Keratinocyte (primary cell): ENCODE measurements at regions not wholly inside any gene's neighbourhood (a gene's known extent, or its start where the extent isn't known, plus 50 kb on each side); places are given as distances from the start of the nearest gene placed in this dataset.

ENCODE experiments used
- DNase-seq: peaks from one replicate; pipeline ENCODE4 v3.0.0-alpha.2; 2011; ENCODE audit warnings: low read depth, missing footprints, low spot score
- FAIRE-seq: peaks from 2 replicates; lab custom pipeline; 2011; peaks lifted over from hg19 to GRCh38; lab: Jason Lieb, UNC
- H2AFZ ChIP-seq: 2 replicates; pipeline ENCODE4 v1.6.0; 2012; ENCODE audit warnings: low read length, control low read depth, inconsistent platforms; ENCODE audit not compliant: control insufficient read depth
- H3K27ac ChIP-seq: 2 replicates; pipeline ENCODE4 v1.5.1; 2011; ENCODE audit warnings: low read length; ENCODE audit not compliant: control insufficient read depth, insufficient read depth
- H3K27me3 ChIP-seq: 3 replicates; pipeline ENCODE4 v1.6.0; 2011; ENCODE audit warnings: low read length; ENCODE audit not compliant: control insufficient read depth, insufficient read depth; ENCODE audit errors: extremely low read depth
- H3K36me3 ChIP-seq, 2 experiments: 2 replicates in 1 of 2; 3 replicates in 1 of 2; pipeline ENCODE4 v1.5.1; 2011; ENCODE audit warnings: low read length in 2 of 2, mild to moderate bottlenecking in 1 of 2; ENCODE audit not compliant: control insufficient read depth in 2 of 2, insufficient read depth in 2 of 2; ENCODE audit errors: extremely low read depth in 1 of 2
- H3K4me1 ChIP-seq: 3 replicates; pipeline ENCODE4 v1.5.1; 2011; ENCODE audit warnings: low read length; ENCODE audit not compliant: control insufficient read depth, insufficient read depth; ENCODE audit errors: extremely low read depth
- H3K4me2 ChIP-seq: 3 replicates; pipeline ENCODE4 v1.6.0; 2011; ENCODE audit warnings: low read depth, low read length; ENCODE audit not compliant: control insufficient read depth, insufficient read depth; ENCODE audit errors: extremely low read depth
- H3K4me3 ChIP-seq, 3 experiments: fragments of 200-600 bp in 1 of 3; sonication (generic) in 1 of 3; 2 replicates in 2 of 3; 3 replicates in 1 of 3; pipeline ENCODE4 v1.5.1; 2011 to 2016; ENCODE audit warnings: low read length in 3 of 3, mild to moderate bottlenecking in 3 of 3, control low read depth in 2 of 3, inconsistent platforms in 1 of 3, low read depth in 1 of 3, mixed read lengths in 1 of 3, mixed run types in 1 of 3, moderate library complexity in 1 of 3; ENCODE audit not compliant: control insufficient read depth in 2 of 3, insufficient read depth in 2 of 3; ENCODE audit errors: extremely low read depth in 1 of 3
- H3K79me2 ChIP-seq: 2 replicates; pipeline ENCODE4 v1.6.0; 2012; ENCODE audit warnings: low read length; ENCODE audit not compliant: control insufficient read depth, insufficient read depth
- H3K9ac ChIP-seq: 3 replicates; pipeline ENCODE4 v1.6.0; 2011; ENCODE audit warnings: low read length; ENCODE audit not compliant: control insufficient read depth, insufficient read depth; ENCODE audit errors: extremely low read depth
- H3K9me1 ChIP-seq: 3 replicates; pipeline ENCODE4 v1.6.0; 2011; ENCODE audit warnings: low read length; ENCODE audit not compliant: control insufficient read depth, insufficient read depth; ENCODE audit errors: extremely low read depth
- H3K9me3 ChIP-seq: 2 replicates; pipeline ENCODE4 v1.5.1; 2012; ENCODE audit warnings: low read depth, low read length; ENCODE audit not compliant: control insufficient read depth
- H4K20me1 ChIP-seq: 3 replicates; pipeline ENCODE4 v1.6.0; 2011; ENCODE audit warnings: low read length; ENCODE audit not compliant: control insufficient read depth, insufficient read depth; ENCODE audit errors: extremely low read depth
- EZH2 ChIP-seq: IDR thresholded peaks from one replicate; pipeline ENCODE4 v1.6.1; 2012; ENCODE audit warnings: inconsistent platforms, mild to moderate bottlenecking, low read length, moderate library complexity
- dilution Hi-C: fragments of 300-500 bp; cut with MboI; formaldehyde crosslinking; loops from one replicate; pipeline ENCODE4 v1.7.0; 2020; ENCODE audit warnings: low sequenced_read_pairs; ENCODE audit not compliant: extremely low pct_ligation_motif_present
- TF ChIP-seq, protein P1 (sequence below), 3 experiments: IDR thresholded peaks in 1 of 3; conservative IDR thresholded peaks in 1 of 3; optimal IDR thresholded peaks in 1 of 3; 2 replicates in 2 of 3; 3 replicates in 1 of 3; pipeline versions ENCODE3 to v1.5.1; 2011; ENCODE audit warnings: low read length in 3 of 3, mild to moderate bottlenecking in 3 of 3, moderate library complexity in 2 of 3, control low read depth in 1 of 3, inconsistent platforms in 1 of 3; ENCODE audit not compliant: insufficient read depth in 2 of 3; ENCODE audit errors: extremely low read depth in 1 of 3

DNA sequence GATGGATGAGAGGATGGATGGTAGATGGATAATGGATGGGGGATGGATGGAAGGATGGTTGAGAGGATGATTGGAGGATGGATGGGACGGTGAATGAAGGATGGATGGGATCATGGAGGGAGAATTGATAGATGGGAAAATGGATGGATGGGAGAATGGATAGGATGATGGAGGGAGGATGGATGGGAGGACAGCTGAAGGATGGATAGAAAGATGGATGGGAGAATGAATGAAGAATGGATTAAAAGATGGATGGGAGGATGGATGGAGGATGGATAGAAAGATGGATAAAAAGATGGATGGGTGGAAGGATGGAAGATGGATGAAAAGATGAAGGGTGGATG is 218.3 kb upstream of the IER5L start:
- no peaks in the 10 kb centered on the region for H3K4me1 ChIP-seq
- H2AFZ ChIP-seq, result no peak overlapping the region
- H3K9me1 ChIP-seq, result no peaks in the 10 kb centered on the region
- no peak overlapping the region for H3K4me3 ChIP-seq
- no peak for DNase-seq
- H3K27me3 ChIP-seq, result no peaks in the 10 kb centered on the region
- no peaks in the 10 kb centered on the region for H3K9me3 ChIP-seq
- dilution Hi-C loops, result no loop called here
- no peaks in the 10 kb centered on the region for H4K20me1 ChIP-seq
- FAIRE-seq, result no peak
- TF ChIP-seq EZH2, result no peak
- TF ChIP-seq, protein P1, sequence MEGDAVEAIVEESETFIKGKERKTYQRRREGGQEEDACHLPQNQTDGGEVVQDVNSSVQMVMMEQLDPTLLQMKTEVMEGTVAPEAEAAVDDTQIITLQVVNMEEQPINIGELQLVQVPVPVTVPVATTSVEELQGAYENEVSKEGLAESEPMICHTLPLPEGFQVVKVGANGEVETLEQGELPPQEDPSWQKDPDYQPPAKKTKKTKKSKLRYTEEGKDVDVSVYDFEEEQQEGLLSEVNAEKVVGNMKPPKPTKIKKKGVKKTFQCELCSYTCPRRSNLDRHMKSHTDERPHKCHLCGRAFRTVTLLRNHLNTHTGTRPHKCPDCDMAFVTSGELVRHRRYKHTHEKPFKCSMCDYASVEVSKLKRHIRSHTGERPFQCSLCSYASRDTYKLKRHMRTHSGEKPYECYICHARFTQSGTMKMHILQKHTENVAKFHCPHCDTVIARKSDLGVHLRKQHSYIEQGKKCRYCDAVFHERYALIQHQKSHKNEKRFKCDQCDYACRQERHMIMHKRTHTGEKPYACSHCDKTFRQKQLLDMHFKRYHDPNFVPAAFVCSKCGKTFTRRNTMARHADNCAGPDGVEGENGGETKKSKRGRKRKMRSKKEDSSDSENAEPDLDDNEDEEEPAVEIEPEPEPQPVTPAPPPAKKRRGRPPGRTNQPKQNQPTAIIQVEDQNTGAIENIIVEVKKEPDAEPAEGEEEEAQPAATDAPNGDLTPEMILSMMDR (optimal IDR thresholded peaks at IDR 0.05 in 1 of 3, IDR thresholded peaks at IDR 0.05 in 1 of 3, conservative IDR thresholded peaks at IDR 0.05 in 1 of 3; ENCODE audit: extremely low read depth in 1 of 3, insufficient read depth in 2 of 3, low read length in 3 of 3), result no peak
- no peak overlapping the region for H3K27ac ChIP-seq
- H3K79me2 ChIP-seq, result no peaks in the 10 kb centered on the region
- H3K4me2 ChIP-seq, result no peak overlapping the region
- no peak overlapping the region for H3K9ac ChIP-seq
- H3K36me3 ChIP-seq, result no peaks in the 10 kb centered on the region

DNA sequence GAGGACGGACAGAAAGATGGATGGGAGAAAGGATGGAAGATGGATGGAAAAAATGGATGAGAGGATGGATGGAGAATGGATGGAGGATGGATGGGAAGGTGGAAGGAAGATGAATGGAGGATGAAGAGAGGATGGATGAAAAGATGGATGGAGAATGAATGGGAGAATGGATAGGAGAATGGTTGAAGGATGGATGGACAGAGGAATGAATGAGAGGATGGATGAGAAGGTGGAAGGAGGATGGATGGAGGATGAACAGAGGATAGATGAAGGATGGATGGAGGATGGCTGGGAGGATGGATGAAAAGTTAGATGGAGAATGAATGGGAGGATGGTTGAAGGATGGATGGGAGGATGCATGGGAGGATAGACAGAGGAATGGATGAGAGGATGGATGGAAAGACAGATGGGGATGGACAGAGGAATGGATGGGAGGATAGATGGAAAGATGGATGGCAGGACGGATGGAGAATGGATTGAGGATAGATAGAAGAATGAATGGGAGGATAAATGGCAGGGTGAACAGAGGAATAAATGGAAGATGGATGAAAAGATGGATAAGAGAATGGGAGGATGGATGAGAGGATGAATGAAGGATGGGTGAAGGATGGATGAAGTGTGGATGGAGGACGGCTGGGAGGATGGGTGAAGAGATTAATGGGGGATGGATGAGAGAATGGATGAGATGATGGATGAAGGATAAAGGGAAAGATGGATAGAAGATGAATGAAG is 217.7 kb upstream of the IER5L start:
- dilution Hi-C loops, result no loop called here
- no peak for DNase-seq
- H3K4me2 ChIP-seq, result no peak overlapping the region
- FAIRE-seq, result no peak
- no peaks in the 10 kb centered on the region for H3K79me2 ChIP-seq
- H3K9me3 ChIP-seq, result no peaks in the 10 kb centered on the region
- H4K20me1 ChIP-seq, result no peaks in the 10 kb centered on the region
- no peak overlapping the region for H3K9ac ChIP-seq
- H2AFZ ChIP-seq, result no peak overlapping the region
- no peaks in the 10 kb centered on the region for H3K4me1 ChIP-seq
- TF ChIP-seq, protein P1 (optimal IDR thresholded peaks at IDR 0.05 in 1 of 3, IDR thresholded peaks at IDR 0.05 in 1 of 3, conservative IDR thresholded peaks at IDR 0.05 in 1 of 3; ENCODE audit: extremely low read depth in 1 of 3, insufficient read depth in 2 of 3, low read length in 3 of 3), result no peak
- no peak for TF ChIP-seq EZH2
- no peaks in the 10 kb centered on the region for H3K27me3 ChIP-seq
- no peaks in the 10 kb centered on the region for H3K36me3 ChIP-seq
- H3K4me3 ChIP-seq, result no peak overlapping the region
- H3K27ac ChIP-seq, result no peak overlapping the region
- no peaks in the 10 kb centered on the region for H3K9me1 ChIP-seq
